ENCODE measurements at regions not wholly inside any gene's neighbourhood (a gene's known extent, or its start where the extent isn't known, plus 50 kb on each side); places are given as distances from the start of the nearest gene placed in this dataset.

DNA sequence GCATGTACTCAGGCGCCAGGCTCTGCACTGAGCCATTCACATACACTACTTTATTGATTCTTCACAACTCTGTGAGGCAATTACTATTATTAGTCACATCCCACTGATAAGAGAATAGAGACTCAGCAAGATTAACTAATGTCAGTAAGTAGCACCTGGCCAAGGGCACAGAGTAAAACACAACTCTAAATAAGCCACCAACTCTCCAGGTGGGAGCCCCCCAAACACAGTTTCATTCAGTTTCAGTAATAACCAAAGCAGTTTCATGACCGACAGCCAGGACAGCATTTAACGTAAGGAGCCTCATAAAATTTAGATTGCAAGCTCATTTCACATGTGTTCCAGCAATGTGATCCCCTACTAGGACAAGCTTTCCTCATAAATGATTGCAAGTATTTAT lies 323.1 kb upstream of the CCDC196 start:
- Histone ChIP-seq H3K9me3 (replicated peaks; ENCODE audit: insufficient read depth, low read length) (no peaks in the 10 kb centered on the region), H3K4me2 (ENCODE audit: low read depth, low read length) (peak overlapping the region; percentile 29; the same call in 1 of the 2 replicates), H3K79me2 (ENCODE audit: low read length) (no peaks in the 10 kb centered on the region), H3K4me3 (ENCODE audit: low read length) (no peak overlapping the region), H3K27ac (ENCODE audit: low read length) (peak overlapping the region; percentile 46; the same call in 1 of the 2 replicates), H3K9me2 (replicated peaks; ENCODE audit: insufficient read depth, low read length) (no peaks in the 10 kb centered on the region), H3K27me3 (replicated peaks; ENCODE audit: insufficient read depth, low read length) (no peaks in the 10 kb centered on the region), H3K4me1 (ENCODE audit: low read length) (peaks cover 21% of the 10 kb centered on the region; the same call in 1 of the 2 replicates), H3F3A (ENCODE audit: insufficient read depth, low read length) (no peaks in the 10 kb centered on the region), H2AFZ (ENCODE audit: low read length) (no peak overlapping the region; the same call in 1 of the 2 replicates), H3K36me3 (replicated peaks; ENCODE audit: insufficient read depth, low read length) (no peaks in the 10 kb centered on the region), H3K9ac (ENCODE audit: low read length) (no peak overlapping the region), H4K20me1 (ENCODE audit: insufficient read depth, low read length) (no peaks in the 10 kb centered on the region)
- TF ChIP-seq, protein P1, sequence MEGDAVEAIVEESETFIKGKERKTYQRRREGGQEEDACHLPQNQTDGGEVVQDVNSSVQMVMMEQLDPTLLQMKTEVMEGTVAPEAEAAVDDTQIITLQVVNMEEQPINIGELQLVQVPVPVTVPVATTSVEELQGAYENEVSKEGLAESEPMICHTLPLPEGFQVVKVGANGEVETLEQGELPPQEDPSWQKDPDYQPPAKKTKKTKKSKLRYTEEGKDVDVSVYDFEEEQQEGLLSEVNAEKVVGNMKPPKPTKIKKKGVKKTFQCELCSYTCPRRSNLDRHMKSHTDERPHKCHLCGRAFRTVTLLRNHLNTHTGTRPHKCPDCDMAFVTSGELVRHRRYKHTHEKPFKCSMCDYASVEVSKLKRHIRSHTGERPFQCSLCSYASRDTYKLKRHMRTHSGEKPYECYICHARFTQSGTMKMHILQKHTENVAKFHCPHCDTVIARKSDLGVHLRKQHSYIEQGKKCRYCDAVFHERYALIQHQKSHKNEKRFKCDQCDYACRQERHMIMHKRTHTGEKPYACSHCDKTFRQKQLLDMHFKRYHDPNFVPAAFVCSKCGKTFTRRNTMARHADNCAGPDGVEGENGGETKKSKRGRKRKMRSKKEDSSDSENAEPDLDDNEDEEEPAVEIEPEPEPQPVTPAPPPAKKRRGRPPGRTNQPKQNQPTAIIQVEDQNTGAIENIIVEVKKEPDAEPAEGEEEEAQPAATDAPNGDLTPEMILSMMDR (IDR thresholded peaks at IDR 0.05; ENCODE audit: low read length), result no peak
- no peak for TF ChIP-seq EZH2 (optimal IDR thresholded peaks at IDR 0.05; ENCODE audit: low read depth, low read length)
- peak; percentile 50 for DNase-seq

DNA sequence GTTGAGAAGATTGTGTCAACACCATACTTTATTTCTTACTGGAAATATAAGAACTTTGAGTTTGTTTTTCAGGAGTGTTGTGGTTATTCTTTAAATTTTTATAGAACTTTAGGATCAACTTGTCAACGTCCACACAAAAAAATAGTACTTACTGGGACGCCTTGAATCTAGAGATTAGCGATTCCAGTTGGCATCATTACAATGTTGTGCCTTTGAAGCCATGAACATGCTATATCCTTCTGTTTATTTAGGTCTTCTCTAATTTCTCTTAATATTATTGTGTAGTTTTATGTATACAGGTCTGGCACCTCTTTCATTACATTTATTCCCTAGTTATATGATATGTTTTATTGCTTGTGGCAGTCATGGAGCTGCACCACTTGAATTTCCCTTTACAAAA lies 320.8 kb upstream of the CCDC196 start:
- Histone ChIP-seq H2AFZ (ENCODE audit: low read length) (no peak overlapping the region), H3K27ac (ENCODE audit: low read length) (no peak overlapping the region), H3K27me3 (replicated peaks; ENCODE audit: insufficient read depth, low read length) (no peaks in the 10 kb centered on the region), H3K9me2 (replicated peaks; ENCODE audit: insufficient read depth, low read length) (no peaks in the 10 kb centered on the region), H3K36me3 (replicated peaks; ENCODE audit: insufficient read depth, low read length) (no peaks in the 10 kb centered on the region), H3K79me2 (ENCODE audit: low read length) (no peaks in the 10 kb centered on the region), H3F3A (ENCODE audit: insufficient read depth, low read length) (no peaks in the 10 kb centered on the region), H3K4me2 (ENCODE audit: low read depth, low read length) (no peak overlapping the region), H3K4me3 (ENCODE audit: low read length) (no peak overlapping the region), H3K4me1 (ENCODE audit: low read length) (peaks cover 21% of the 10 kb centered on the region; the same call in 1 of the 2 replicates), H4K20me1 (ENCODE audit: insufficient read depth, low read length) (no peaks in the 10 kb centered on the region), H3K9ac (ENCODE audit: low read length) (no peak overlapping the region), H3K9me3 (replicated peaks; ENCODE audit: insufficient read depth, low read length) (no peaks in the 10 kb centered on the region)
- no peak for DNase-seq
- no peak for TF ChIP-seq EZH2phosphoT487 (IDR thresholded peaks at IDR 0.05; ENCODE audit: low read length)
- no peak for TF ChIP-seq EZH2 (optimal IDR thresholded peaks at IDR 0.05; ENCODE audit: low read depth, low read length)
- TF ChIP-seq, protein P1 (IDR thresholded peaks at IDR 0.05; ENCODE audit: low read length), result no peak

DNA sequence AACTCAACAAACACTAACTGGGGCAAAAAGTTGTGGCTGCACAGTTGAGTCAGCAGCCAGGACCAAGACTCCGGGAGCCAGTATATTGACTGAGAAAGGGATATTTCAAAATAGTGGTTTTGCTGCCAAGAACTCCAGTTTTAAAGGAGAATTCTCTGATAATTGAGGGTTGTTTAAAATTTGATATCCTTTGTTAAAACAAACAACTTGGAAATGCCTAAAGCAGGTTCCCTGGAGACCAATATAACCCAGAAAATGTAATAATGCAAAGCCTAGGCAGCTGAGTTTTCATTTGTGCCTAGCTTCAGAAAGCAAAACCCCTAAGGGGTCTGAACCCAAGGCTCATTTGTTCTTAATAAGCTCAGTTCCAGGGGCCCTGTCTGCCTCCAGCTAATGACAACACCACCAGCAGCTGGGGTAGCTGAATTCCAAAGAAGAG lies 311.7 kb upstream of the CCDC196 start:
- H2AFZ ChIP-seq (ENCODE audit: low read length), result no peak overlapping the region
- H3K9ac ChIP-seq (ENCODE audit: low read length), result no peak overlapping the region
- H3K9me3 ChIP-seq (replicated peaks; ENCODE audit: insufficient read depth, low read length), result no peaks in the 10 kb centered on the region
- no peaks in the 10 kb centered on the region for H3K4me1 ChIP-seq (ENCODE audit: low read length)
- H4K20me1 ChIP-seq (ENCODE audit: insufficient read depth, low read length), result no peaks in the 10 kb centered on the region
- DNase-seq, result no peak
- H3F3A ChIP-seq (ENCODE audit: insufficient read depth, low read length), result no peaks in the 10 kb centered on the region
- H3K27ac ChIP-seq (ENCODE audit: low read length), result no peak overlapping the region
- TF ChIP-seq EZH2phosphoT487 (IDR thresholded peaks at IDR 0.05; ENCODE audit: low read length), result no peak
- no peak for TF ChIP-seq EZH2 (optimal IDR thresholded peaks at IDR 0.05; ENCODE audit: low read depth, low read length)
- TF ChIP-seq, protein P1 (IDR thresholded peaks at IDR 0.05; ENCODE audit: low read length), result no peak
- H3K4me3 ChIP-seq (ENCODE audit: low read length), result no peak overlapping the region
- no peak overlapping the region for H3K4me2 ChIP-seq (ENCODE audit: low read depth, low read length)
- H3K9me2 ChIP-seq (replicated peaks; ENCODE audit: insufficient read depth, low read length), result no peaks in the 10 kb centered on the region
- no peaks in the 10 kb centered on the region for H3K36me3 ChIP-seq (replicated peaks; ENCODE audit: insufficient read depth, low read length)
- H3K27me3 ChIP-seq (replicated peaks; ENCODE audit: insufficient read depth, low read length), result no peaks in the 10 kb centered on the region
- no peaks in the 10 kb centered on the region for H3K79me2 ChIP-seq (ENCODE audit: low read length)
